Liver (tissue), 8 donors: ENCODE measurements at regions not wholly inside any gene's neighbourhood (a gene's known extent, or its start where the extent isn't known, plus 50 kb on each side); places are given as distances from the start of the nearest gene placed in this dataset.
"Not testable (repeated sequence)": the region's sequence is repeated elsewhere in the genome, so short reads cannot be mapped to it uniquely, and the experiment has no call there.

Experiments
- DNase-seq: peaks from one replicate; pipeline ENCODE4 v3.0.0-alpha.2; 2017; ENCODE audit warnings: low spot score
- H3K27ac ChIP-seq, 2 donors: one replicate each; pipeline ENCODE4 v1.7.0; 2013; ENCODE audit warnings: inconsistent platforms in 2 of 2, low read length in 2 of 2, control low read depth in 1 of 2, low read depth in 1 of 2, mild to moderate bottlenecking in 1 of 2
- H3K27me3 ChIP-seq, 4 donors: one replicate each; pipeline versions ENCODE4 v1.6.1 to v1.7.0; 2013; ENCODE audit warnings: low read length in 3 of 4, inconsistent platforms in 1 of 4, mild to moderate bottlenecking in 1 of 4, moderate library complexity in 1 of 4; ENCODE audit not compliant: control insufficient read depth in 4 of 4, insufficient read depth in 4 of 4
- H3K36me3 ChIP-seq, 4 donors: one replicate each; pipeline versions ENCODE4 v1.6.1 to v1.7.0; 2013; ENCODE audit warnings: low read length in 3 of 4, mild to moderate bottlenecking in 3 of 4, low read depth in 1 of 4, moderate library complexity in 1 of 4; ENCODE audit not compliant: control insufficient read depth in 4 of 4, insufficient read depth in 3 of 4
- H3K4me1 ChIP-seq, 4 donors: one replicate each; pipeline versions ENCODE4 v1.6.1 to v1.7.0; 2013; ENCODE audit warnings: low read length in 3 of 4, mild to moderate bottlenecking in 3 of 4, moderate library complexity in 1 of 4; ENCODE audit not compliant: control insufficient read depth in 4 of 4, insufficient read depth in 4 of 4
- H3K4me3 ChIP-seq, 3 donors: one replicate each; pipeline versions ENCODE4 v1.6.1 to v1.7.0; 2013; ENCODE audit warnings: low read length in 3 of 3, control low read depth in 1 of 3, low read depth in 1 of 3, mild to moderate bottlenecking in 1 of 3
- H3K9ac ChIP-seq, 2 donors: one replicate each; pipeline ENCODE4 v1.7.0; 2013; ENCODE audit warnings: low read length in 2 of 2, mild to moderate bottlenecking in 2 of 2, moderate library complexity in 2 of 2, control low read depth in 1 of 2, low read depth in 1 of 2
- H3K9me3 ChIP-seq, 4 donors: one replicate each; pipeline versions ENCODE4 v1.6.1 to v1.7.0; 2013; ENCODE audit warnings: low read length in 3 of 4; ENCODE audit not compliant: control insufficient read depth in 4 of 4
- CTCF ChIP-seq: fragments of 150-350 bp; IDR thresholded peaks from 2 replicates; pipeline ENCODE4 v1.5.1; 2017; ENCODE audit warnings: improper control_type of control experiment, low read depth, low read length; ENCODE audit not compliant: missing input control
- EGR1 ChIP-seq, 2 donors: IDR thresholded peaks; 2 replicates each; pipeline ENCODE4 v1.6.1; 2016 to 2018; ENCODE audit warnings: antibody characterized with exemption in 2 of 2, low read depth in 2 of 2
- FOXA1 ChIP-seq: IDR thresholded peaks from 2 replicates; pipeline ENCODE4 v1.6.1; 2016; ENCODE audit warnings: antibody characterized with exemption
- FOXA2 ChIP-seq: IDR thresholded peaks from 2 replicates; pipeline ENCODE4 v1.6.1; 2016; ENCODE audit warnings: antibody characterized with exemption
- GABPA ChIP-seq, 2 donors: IDR thresholded peaks in 1 of 2; conservative IDR thresholded peaks in 1 of 2; 2 replicates each; pipeline ENCODE4 v1.6.1; 2016; ENCODE audit warnings: antibody characterized with exemption in 2 of 2, mild to moderate bottlenecking in 1 of 2, moderate library complexity in 1 of 2
- HNF4A ChIP-seq, 2 donors: conservative IDR thresholded peaks; 2 replicates each; pipeline ENCODE4 v1.6.1; 2016; ENCODE audit warnings: antibody characterized with exemption in 2 of 2, mild to moderate bottlenecking in 2 of 2
- HNF4G ChIP-seq: IDR thresholded peaks from 2 replicates; pipeline ENCODE4 v1.6.1; 2016; ENCODE audit warnings: antibody characterized with exemption
- JUND ChIP-seq, 2 donors: IDR thresholded peaks; 2 replicates each; pipeline ENCODE4 v1.6.1; 2016; ENCODE audit warnings: antibody characterized with exemption in 2 of 2
- NR2F2 ChIP-seq: IDR thresholded peaks from 2 replicates; pipeline ENCODE4 v1.6.1; 2016; ENCODE audit warnings: antibody characterized with exemption
- RAD21 ChIP-seq, 2 donors: IDR thresholded peaks; 2 replicates each; pipeline ENCODE4 v1.6.1; 2016; ENCODE audit warnings: antibody characterized with exemption in 2 of 2, mild to moderate bottlenecking in 2 of 2
- REST ChIP-seq: IDR thresholded peaks from 2 replicates; pipeline ENCODE4 v1.6.1; 2016; ENCODE audit warnings: antibody characterized with exemption, mild to moderate bottlenecking
- RXRA ChIP-seq, 2 donors: IDR thresholded peaks; 2 replicates each; pipeline ENCODE4 v1.6.1; 2017 to 2018; ENCODE audit warnings: antibody characterized with exemption in 2 of 2, mild to moderate bottlenecking in 1 of 2
- SP1 ChIP-seq: IDR thresholded peaks from 2 replicates; pipeline ENCODE4 v1.6.1; 2018; ENCODE audit warnings: antibody characterized with exemption, mild to moderate bottlenecking
- TAF1 ChIP-seq: conservative IDR thresholded peaks from 2 replicates; pipeline ENCODE4 v1.6.1; 2016; ENCODE audit warnings: antibody characterized with exemption, mild to moderate bottlenecking
- YY1 ChIP-seq: IDR thresholded peaks from 2 replicates; pipeline ENCODE4 v1.6.1; 2016; ENCODE audit warnings: antibody characterized with exemption, mild to moderate bottlenecking
- ZBTB33 ChIP-seq: IDR thresholded peaks from 2 replicates; pipeline ENCODE4 v1.6.1; 2016; ENCODE audit warnings: antibody characterized with exemption
- WGBS: extraction: QIAGEN DNeasy Blood & Tissue Kit; methylation state at CpG from one replicate; pipeline ENCODE4 v1.1.7; 2013; 5-methylcytosine and 5-hydroxymethylcytosine counted together
- TF ChIP-seq, protein P1 (sequence below): IDR thresholded peaks from 2 replicates; pipeline ENCODE4 v1.6.1; 2016; ENCODE audit warnings: antibody characterized with exemption
- TF ChIP-seq, protein P2 (sequence below): IDR thresholded peaks from 2 replicates; pipeline ENCODE4 v1.6.1; 2016; ENCODE audit warnings: antibody characterized with exemption
- donor health status: healthy.
- donor health status: healthy.
- donor health status: healthy.
- donor health status: healthy.
- donor health status: healthy.

DNA sequence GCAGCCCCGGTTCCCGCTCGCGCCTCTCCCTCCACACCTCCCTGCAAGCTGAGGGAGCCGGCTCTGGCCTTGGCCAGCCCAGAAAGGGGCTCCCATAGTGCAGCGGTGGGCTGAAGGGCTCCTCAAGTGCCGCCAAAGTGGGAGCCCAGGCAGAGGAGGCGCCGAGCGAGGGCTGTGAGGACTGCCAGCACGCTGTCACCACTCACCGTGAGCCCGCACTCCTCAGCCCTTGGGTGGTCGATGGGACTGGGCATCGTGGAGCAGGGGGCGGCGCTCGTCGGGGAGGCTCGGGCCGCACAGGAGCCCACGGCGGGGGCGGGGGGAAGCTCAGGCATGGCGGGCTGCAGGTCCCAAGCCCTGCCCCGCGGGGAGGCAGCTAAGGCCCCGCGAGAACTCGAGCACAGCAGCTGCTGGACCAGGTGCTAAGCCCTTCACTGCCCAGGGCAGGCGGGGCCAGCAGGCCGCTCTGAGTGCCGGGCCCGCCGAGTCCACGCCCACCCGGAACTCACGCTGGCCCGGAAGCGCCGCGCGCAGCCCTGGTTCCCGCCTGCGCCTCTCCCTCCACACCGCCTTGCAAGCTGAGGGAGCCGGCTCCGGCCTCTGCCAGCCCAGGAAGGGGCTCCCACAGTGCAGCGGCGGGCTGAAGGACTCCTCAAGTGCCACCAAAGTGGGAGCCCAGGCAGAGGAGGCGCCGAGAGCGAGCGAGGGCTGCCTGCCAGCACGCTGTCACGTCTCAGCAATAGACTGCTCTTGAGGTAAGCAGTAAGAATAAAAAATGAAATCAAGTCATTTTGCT lies 670.2 kb upstream of the CTNND2 start:
- H3K27ac ChIP-seq, H3K9ac ChIP-seq, H3K4me1 ChIP-seq, DNase-seq, H3K9me3 ChIP-seq, H3K4me3 ChIP-seq, H3K27me3 ChIP-seq, H3K36me3 ChIP-seq: not testable (repeated sequence)
- WGBS = 90% methylated on average over 53 of the region's 56 CpGs

- H3K9me3 ChIP-seq = not testable (repeated sequence)
Measured at GRCh38 chr5:12573916-12574297, 669.7 kb upstream of the CTNND2 start.

DNA sequence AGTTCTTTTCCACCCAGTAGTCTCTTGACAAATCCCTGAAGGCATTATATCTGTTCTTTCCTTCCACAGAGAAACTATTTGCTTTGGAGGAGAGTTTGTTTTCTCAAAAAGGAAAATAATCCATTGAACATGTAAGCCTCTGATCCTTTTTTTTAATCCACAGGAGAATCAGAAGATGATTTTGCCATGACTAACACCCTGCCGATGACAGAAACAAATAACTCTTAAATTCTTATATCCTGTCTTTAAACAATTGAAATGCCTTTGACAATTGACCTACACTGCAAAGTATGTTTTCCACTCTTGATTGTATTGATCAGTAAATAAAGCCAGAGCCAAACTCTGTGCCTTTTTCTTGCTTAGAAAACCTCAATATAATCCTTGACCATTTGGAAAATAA lies 666.4 kb upstream of the CTNND2 start:
- TF ChIP-seq FOXA2 (no peak), EGR1 (IDR thresholded peaks at IDR 0.05; ENCODE audit: low read depth in 2 of 2) (no peak), ZBTB33 (no peak), YY1 (no peak), SP1 (no peak), HNF4A (conservative IDR thresholded peaks at IDR 0.05) (no peak), JUND (IDR thresholded peaks at IDR 0.05) (no peak), RAD21 (IDR thresholded peaks at IDR 0.05) (no peak), CTCF (no peak), REST (no peak), HNF4G (no peak), NR2F2 (no peak), RXRA (IDR thresholded peaks at IDR 0.05) (no peak), GABPA (IDR thresholded peaks at IDR 0.05 in 1 of 2, conservative IDR thresholded peaks at IDR 0.05 in 1 of 2) (no peak), FOXA1 (no peak), TAF1 (no peak)
- TF ChIP-seq, protein P1, sequence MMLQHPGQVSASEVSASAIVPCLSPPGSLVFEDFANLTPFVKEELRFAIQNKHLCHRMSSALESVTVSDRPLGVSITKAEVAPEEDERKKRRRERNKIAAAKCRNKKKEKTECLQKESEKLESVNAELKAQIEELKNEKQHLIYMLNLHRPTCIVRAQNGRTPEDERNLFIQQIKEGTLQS = no peak
- TF ChIP-seq, protein P2, sequence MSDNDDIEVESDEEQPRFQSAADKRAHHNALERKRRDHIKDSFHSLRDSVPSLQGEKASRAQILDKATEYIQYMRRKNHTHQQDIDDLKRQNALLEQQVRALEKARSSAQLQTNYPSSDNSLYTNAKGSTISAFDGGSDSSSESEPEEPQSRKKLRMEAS = no peak
- Histone ChIP-seq H3K27ac (no peak overlapping the region), H3K4me1 (no peaks in the 10 kb centered on the region), H3K36me3 (no peaks in the 10 kb centered on the region), H3K4me3 (no peak overlapping the region), H3K27me3 (no peaks in the 10 kb centered on the region), H3K9ac (no peak overlapping the region), H3K9me3 (no peaks in the 10 kb centered on the region)
- 42% methylated on average over 1 of the region's 1 CpG for WGBS
- DNase-seq = no peak

More at GRCh38 chr5:12573916-12574297, 669.7 kb upstream of the CTNND2 start:
- not testable (repeated sequence) for H3K9ac ChIP-seq, H3K27ac ChIP-seq, H3K27me3 ChIP-seq, H3K4me1 ChIP-seq, H3K36me3 ChIP-seq, H3K4me3 ChIP-seq, DNase-seq
- 93% methylated on average over 30 of the region's 30 CpGs for WGBS
